GM23338 (cell line): ENCODE measurements at regions not wholly inside any gene's neighbourhood (a gene's known extent, or its start where the extent isn't known, plus 50 kb on each side); places are given as distances from the start of the nearest gene placed in this dataset.

ENCODE experiments used
- CREB1 ChIP-seq: fragments of 250-450 bp; sonication (Bioruptor Pico); IDR thresholded peaks from 2 replicates; pipeline ENCODE4 v1.5.0; 2020; ENCODE audit warnings: low read depth, mild to moderate bottlenecking, moderate library complexity
- EZH2 ChIP-seq: fragments of 200-600 bp; sonication (generic); IDR thresholded peaks from one replicate; pipeline ENCODE4 v1.8.0; 2017; ENCODE audit warnings: antibody characterized with exemption, mild to moderate bottlenecking, low read depth; ENCODE audit not compliant: unreplicated experiment
- EZH2phosphoT487 ChIP-seq: fragments of 200-600 bp; sonication (generic); IDR thresholded peaks from one replicate; pipeline ENCODE4 v1.8.1; 2018; ENCODE audit warnings: antibody characterized with exemption; ENCODE audit not compliant: unreplicated experiment
- NANOG ChIP-seq: IDR thresholded peaks from 2 replicates; pipeline ENCODE4 v1.6.1; 2016; ENCODE audit warnings: antibody characterized with exemption, borderline replicate concordance
- POLR2AphosphoS5 ChIP-seq: IDR thresholded peaks from 2 replicates; pipeline ENCODE4 v1.6.1; 2016; ENCODE audit warnings: antibody characterized with exemption, low read depth
- ZNF114 ChIP-seq: fragments of 250-450 bp; sonication (Bioruptor Pico); IDR thresholded peaks from 2 replicates; pipeline ENCODE4 v1.5.0; 2020; ENCODE audit warnings: mild to moderate bottlenecking, moderate library complexity
- TF ChIP-seq, protein P1 (sequence below), 2 experiments: fragments of 200-600 bp in 1 of 2; sonication (generic) in 1 of 2; conservative IDR thresholded peaks; 2 replicates each; pipeline versions ENCODE4 v1.5.1 to v1.6.1; 2016 to 2017; ENCODE audit warnings: antibody characterized with exemption in 2 of 2, low read depth in 2 of 2, mild to moderate bottlenecking in 2 of 2, moderate library complexity in 1 of 2
- TF ChIP-seq, protein P2 (sequence below): IDR thresholded peaks from 2 replicates; pipeline ENCODE4 v1.6.1; 2016; ENCODE audit warnings: antibody characterized with exemption
- TF ChIP-seq, protein P3 (sequence below): IDR thresholded peaks from one replicate; pipeline ENCODE4 v1.6.1; 2018; ENCODE audit warnings: antibody characterized with exemption; ENCODE audit not compliant: unreplicated experiment

DNA sequence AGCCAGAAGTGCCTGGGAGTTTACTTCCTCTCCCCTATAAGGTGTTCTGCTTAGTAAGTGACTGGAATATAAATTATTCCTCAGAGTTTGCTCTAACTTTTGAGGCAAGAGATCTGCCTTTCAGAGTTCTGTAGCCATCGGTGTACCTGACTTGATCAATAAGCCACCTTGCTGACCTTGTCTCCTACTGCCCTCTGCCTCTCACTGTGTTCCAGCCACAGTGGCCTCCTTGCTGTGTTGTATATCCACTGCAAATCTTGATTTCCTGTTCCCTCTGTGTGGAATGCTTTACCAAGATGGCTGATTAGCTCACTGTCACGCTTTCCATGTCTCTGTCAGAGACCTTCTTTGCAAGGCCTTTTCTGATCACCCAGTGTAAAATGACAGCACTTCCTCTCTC, 442.4 kb downstream of the SQOR start:
- TF ChIP-seq CREB1 (CRISPR knock-in tag) (no peak), POLR2AphosphoS5 (no peak), ZNF114 (CRISPR knock-in tag) (no peak), NANOG (no peak), EZH2 (no peak), EZH2phosphoT487 (no peak)
- TF ChIP-seq, protein P1, sequence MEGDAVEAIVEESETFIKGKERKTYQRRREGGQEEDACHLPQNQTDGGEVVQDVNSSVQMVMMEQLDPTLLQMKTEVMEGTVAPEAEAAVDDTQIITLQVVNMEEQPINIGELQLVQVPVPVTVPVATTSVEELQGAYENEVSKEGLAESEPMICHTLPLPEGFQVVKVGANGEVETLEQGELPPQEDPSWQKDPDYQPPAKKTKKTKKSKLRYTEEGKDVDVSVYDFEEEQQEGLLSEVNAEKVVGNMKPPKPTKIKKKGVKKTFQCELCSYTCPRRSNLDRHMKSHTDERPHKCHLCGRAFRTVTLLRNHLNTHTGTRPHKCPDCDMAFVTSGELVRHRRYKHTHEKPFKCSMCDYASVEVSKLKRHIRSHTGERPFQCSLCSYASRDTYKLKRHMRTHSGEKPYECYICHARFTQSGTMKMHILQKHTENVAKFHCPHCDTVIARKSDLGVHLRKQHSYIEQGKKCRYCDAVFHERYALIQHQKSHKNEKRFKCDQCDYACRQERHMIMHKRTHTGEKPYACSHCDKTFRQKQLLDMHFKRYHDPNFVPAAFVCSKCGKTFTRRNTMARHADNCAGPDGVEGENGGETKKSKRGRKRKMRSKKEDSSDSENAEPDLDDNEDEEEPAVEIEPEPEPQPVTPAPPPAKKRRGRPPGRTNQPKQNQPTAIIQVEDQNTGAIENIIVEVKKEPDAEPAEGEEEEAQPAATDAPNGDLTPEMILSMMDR (conservative IDR thresholded peaks at IDR 0.05; ENCODE audit: low read depth in 2 of 2) = peak in 1 of 2 experiments; percentile 45; a peak in 2 of 4 replicates
- TF ChIP-seq, protein P2, sequence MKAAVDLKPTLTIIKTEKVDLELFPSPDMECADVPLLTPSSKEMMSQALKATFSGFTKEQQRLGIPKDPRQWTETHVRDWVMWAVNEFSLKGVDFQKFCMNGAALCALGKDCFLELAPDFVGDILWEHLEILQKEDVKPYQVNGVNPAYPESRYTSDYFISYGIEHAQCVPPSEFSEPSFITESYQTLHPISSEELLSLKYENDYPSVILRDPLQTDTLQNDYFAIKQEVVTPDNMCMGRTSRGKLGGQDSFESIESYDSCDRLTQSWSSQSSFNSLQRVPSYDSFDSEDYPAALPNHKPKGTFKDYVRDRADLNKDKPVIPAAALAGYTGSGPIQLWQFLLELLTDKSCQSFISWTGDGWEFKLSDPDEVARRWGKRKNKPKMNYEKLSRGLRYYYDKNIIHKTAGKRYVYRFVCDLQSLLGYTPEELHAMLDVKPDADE = no peak
- TF ChIP-seq, protein P3, sequence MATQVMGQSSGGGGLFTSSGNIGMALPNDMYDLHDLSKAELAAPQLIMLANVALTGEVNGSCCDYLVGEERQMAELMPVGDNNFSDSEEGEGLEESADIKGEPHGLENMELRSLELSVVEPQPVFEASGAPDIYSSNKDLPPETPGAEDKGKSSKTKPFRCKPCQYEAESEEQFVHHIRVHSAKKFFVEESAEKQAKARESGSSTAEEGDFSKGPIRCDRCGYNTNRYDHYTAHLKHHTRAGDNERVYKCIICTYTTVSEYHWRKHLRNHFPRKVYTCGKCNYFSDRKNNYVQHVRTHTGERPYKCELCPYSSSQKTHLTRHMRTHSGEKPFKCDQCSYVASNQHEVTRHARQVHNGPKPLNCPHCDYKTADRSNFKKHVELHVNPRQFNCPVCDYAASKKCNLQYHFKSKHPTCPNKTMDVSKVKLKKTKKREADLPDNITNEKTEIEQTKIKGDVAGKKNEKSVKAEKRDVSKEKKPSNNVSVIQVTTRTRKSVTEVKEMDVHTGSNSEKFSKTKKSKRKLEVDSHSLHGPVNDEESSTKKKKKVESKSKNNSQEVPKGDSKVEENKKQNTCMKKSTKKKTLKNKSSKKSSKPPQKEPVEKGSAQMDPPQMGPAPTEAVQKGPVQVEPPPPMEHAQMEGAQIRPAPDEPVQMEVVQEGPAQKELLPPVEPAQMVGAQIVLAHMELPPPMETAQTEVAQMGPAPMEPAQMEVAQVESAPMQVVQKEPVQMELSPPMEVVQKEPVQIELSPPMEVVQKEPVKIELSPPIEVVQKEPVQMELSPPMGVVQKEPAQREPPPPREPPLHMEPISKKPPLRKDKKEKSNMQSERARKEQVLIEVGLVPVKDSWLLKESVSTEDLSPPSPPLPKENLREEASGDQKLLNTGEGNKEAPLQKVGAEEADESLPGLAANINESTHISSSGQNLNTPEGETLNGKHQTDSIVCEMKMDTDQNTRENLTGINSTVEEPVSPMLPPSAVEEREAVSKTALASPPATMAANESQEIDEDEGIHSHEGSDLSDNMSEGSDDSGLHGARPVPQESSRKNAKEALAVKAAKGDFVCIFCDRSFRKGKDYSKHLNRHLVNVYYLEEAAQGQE = no peak
